WTC11 (cell line): ENCODE measurements at regions not wholly inside any gene's neighbourhood (a gene's known extent, or its start where the extent isn't known, plus 50 kb on each side); places are given as distances from the start of the nearest gene placed in this dataset.

Experiments
- ATF6 ChIP-seq: sonication (generic); formaldehyde crosslinking; IDR thresholded peaks from 2 replicates; pipeline ENCODE4 v1.8.1; 2023; ENCODE audit warnings: mild to moderate bottlenecking, missing genetic modification reagents
- CREB1 ChIP-seq: sonication (generic); formaldehyde crosslinking; IDR thresholded peaks from 2 replicates; pipeline ENCODE4 v1.8.0; 2023; ENCODE audit warnings: mild to moderate bottlenecking, missing genetic modification reagents
- CREM ChIP-seq: sonication (generic); formaldehyde crosslinking; IDR thresholded peaks from 2 replicates; pipeline ENCODE4 v1.8.1; 2022; ENCODE audit warnings: mild to moderate bottlenecking, missing genetic modification reagents, moderate library complexity
- CTCF ChIP-seq: fragments of 200-600 bp; IDR thresholded peaks from 2 replicates; pipeline ENCODE4 v1.8.0; 2022; ENCODE audit warnings: antibody characterized with exemption
- E2F1 ChIP-seq: sonication (generic); formaldehyde crosslinking; IDR thresholded peaks from 2 replicates; pipeline ENCODE4 v1.8.0; 2022; ENCODE audit warnings: mild to moderate bottlenecking, missing genetic modification reagents
- E2F5 ChIP-seq: sonication (generic); formaldehyde crosslinking; IDR thresholded peaks from 2 replicates; pipeline ENCODE4 v1.8.1; 2022; ENCODE audit warnings: mild to moderate bottlenecking, moderate library complexity, missing genetic modification reagents
- FOXP4 ChIP-seq: sonication (generic); formaldehyde crosslinking; IDR thresholded peaks from 2 replicates; pipeline ENCODE4 v1.8.0; 2022; ENCODE audit warnings: mild to moderate bottlenecking, missing genetic modification reagents
- MLX ChIP-seq: sonication (generic); formaldehyde crosslinking; IDR thresholded peaks from 2 replicates; pipeline ENCODE4 v1.8.1; 2023; ENCODE audit warnings: mild to moderate bottlenecking, missing genetic modification reagents, moderate library complexity
- NFE2L1 ChIP-seq: sonication (generic); formaldehyde crosslinking; IDR thresholded peaks from 2 replicates; pipeline ENCODE4 v1.8.1; 2023; ENCODE audit warnings: missing genetic modification reagents
- NR3C1 ChIP-seq: sonication (generic); formaldehyde crosslinking; conservative IDR thresholded peaks from 2 replicates; pipeline ENCODE4 v1.8.1; 2023; ENCODE audit warnings: low read depth, mild to moderate bottlenecking, missing genetic modification reagents
- PRDM15 ChIP-seq: sonication (generic); formaldehyde crosslinking; IDR thresholded peaks from 2 replicates; pipeline ENCODE4 v1.8.0; 2022; ENCODE audit warnings: missing genetic modification reagents

GRCh38 chr4:135724421-135724820 is 1522.8 kb upstream of the PABPC4L start:
- TF ChIP-seq E2F5 (CRISPR knock-in tag) (no peak), ATF6 (CRISPR knock-in tag) (no peak), CTCF (no peak), FOXP4 (CRISPR knock-in tag) (no peak), NFE2L1 (CRISPR knock-in tag) (no peak), NR3C1 (CRISPR knock-in tag) (no peak), E2F1 (no peak), PRDM15 (CRISPR knock-in tag) (no peak), CREM (CRISPR knock-in tag) (no peak), MLX (CRISPR knock-in tag) (no peak), CREB1 (CRISPR knock-in tag) (no peak)
